CD4-positive, alpha-beta T cell treated with Interleukin-1 beta for 1 hour (primary cell): ENCODE measurements at regions not wholly inside any gene's neighbourhood (a gene's known extent, or its start where the extent isn't known, plus 50 kb on each side); places are given as distances from the start of the nearest gene placed in this dataset.
"Not testable (repeated sequence)": the region's sequence is repeated elsewhere in the genome, so short reads cannot be mapped to it uniquely, and the experiment has no call there.

Experiments
- DNase-seq, 2 donors: peaks; one replicate each; pipeline ENCODE4 v3.0.0-alpha.2; 2020 to 2022

- DNase-seq: no peak
Observed at GRCh38 chrX:1009771-1010170, 202.7 kb downstream of the CRLF2 start.

DNA sequence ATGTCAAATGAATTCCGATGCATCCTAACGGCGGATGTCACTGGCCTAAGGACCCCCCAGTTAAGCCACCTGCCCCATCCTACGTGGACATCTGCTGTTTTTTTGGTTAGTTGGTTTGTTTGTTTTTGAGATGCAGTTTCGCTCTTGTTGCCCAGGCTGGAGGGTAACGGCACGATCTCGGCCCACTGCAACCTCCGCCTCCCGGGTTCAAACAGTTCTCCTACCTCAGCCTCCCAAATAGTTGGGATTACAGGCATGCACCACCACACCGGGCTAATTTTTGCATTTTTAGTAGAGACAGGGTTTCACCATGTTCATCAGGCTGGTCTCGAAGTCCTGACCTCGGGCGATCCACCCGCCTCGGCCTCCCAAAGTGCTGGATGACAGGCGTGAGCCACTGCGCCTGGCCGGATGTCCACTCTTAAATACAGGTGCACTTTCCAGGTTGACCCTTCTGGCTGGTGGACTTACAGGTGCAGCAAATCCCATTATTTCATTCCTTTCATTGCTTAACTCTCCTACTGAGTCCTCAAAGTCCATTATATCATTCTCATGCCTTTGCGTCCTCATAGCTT is 206.2 kb downstream of the CRLF2 start:
- DNase-seq: no peak

DNA sequence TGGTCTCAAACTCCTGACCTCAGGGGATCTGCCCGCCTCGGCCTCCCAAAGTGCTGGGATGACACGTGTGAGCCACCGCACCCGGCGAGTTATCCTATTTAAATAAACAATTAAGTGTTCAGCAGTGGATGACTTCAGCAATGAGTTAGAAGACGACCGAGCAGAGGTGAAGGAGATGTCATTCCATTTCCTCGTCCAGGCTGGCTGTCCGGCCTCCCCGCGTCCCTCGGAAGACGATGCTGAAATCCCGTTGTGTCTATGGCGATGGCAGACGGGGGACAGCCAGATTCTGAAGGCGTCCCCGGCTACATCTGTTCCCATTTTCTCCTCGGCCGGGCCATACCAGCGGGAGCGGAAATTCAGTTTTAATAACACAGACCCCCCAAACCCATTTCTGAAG is 209.8 kb downstream of the CRLF2 start:
- no peak for DNase-seq

GRCh38 chrX:997631-998137 is 214.8 kb downstream of the CRLF2 start:
- DNase-seq: no peak

GRCh38 chrX:994780-995179 is 217.7 kb downstream of the CRLF2 start:
- no peak for DNase-seq

DNA sequence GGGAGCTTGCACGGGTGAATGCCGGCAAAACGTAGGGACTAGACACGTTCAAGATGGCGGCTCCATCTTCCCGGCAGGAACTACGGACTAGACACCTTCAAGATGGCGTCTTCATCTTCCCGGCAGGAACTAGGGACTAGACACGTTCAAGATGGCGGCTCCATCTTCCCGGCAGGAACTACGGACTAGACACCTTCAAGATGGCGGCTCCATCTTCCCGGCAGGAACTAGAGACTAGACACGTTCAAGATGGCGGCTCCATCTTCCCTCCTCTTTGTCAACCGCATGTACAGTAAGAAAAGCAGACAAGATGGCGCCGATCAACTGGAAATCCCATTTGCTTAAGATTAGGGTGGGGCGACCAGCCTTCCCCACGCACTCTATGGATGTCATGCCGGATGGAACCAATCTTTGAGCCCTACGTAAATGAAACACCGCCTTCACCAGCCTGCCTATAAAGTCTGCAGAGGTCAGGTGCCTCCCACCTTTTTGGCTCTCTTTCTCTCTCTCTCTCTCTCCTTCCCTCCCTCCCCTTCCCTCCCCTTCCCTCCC is 222.4 kb downstream of the CRLF2 start:
- peak; percentile 71 to 96 for DNase-seq

- DNase-seq: not testable (repeated sequence)
Observed at GRCh38 chrX:988530-988929, 223.9 kb downstream of the CRLF2 start.

GRCh38 chrX:981791-982626 is 230.4 kb downstream of the CRLF2 start:
- DNase-seq: no peak

- DNase-seq: no peak
Observed at GRCh38 chrX:980587-981235, 231.7 kb downstream of the CRLF2 start.

GRCh38 chrX:979127-979526 is 233.3 kb downstream of the CRLF2 start:
- DNase-seq: not testable (repeated sequence)

DNA sequence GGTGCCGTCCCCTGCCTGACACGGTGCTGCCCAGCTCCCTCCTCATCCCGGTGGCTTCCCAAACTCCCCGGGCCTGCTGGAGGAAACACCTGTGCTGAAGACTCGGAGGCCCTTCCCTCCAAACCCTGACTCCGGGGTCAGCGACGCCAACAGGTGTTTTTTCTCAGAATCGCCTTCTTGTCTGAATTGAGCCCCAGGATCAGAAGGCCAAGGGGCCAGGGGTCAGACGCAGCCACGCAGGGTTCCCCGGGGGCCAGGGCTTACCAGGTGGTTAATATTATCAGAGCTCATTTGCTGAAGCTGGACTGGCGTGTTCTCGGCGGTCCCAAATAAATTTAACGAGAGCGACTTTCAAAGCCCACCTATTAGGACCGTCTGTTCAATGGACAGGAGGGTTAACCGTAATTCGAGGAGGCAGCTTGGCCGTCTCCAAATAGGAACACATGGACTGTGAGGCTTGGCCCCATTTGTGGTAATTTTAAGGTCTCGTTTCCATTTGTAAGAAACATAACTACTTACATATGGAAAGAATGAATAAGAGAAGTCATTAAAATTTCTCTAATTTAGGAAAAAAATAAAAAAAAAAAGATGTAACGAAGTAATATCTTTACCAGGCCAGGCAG is 239.3 kb downstream of the CRLF2 start:
- DNase-seq: no peak

DNA sequence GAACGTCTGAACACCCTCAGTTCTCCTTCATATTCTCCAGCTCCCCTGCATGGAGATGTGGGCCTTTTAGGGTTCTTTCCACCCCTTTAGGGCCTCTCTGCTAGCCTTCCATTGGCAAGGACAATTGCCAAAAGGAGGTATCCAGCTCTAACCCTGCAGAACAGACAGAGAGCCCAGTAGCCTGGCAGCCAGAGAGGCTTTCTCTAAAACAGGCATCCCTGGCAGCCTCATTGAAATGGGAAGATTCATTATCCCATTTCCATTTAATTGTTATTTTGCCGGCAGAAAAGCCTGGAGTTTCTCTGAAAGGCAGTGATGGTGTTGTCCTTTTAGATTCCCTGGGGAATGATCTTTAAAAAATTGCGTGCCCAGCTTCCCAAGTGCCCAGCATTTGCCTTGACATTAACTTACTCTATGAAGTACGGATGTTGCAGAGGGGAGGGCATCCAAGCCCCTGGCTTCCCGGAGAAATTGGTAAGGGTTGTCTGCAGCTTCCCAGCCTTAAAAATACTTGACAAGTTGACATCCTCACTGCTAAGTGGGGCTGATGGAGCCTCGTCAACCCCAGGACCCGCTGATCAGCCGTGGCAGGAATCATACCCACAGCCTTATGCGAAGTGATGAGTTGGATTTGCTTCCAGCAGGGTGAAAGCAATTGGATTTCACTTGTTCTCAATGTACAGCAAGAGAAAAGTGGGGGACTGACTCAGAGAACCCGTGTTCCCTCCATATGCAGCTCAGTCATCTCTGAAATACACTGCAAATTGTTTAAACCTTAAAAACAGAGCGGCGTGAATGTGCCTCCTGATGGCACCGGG is 244.1 kb downstream of the CRLF2 start:
- DNase-seq: no peak

GRCh38 chrX:966396-967070 is 245.9 kb downstream of the CRLF2 start:
- no peak for DNase-seq

- no peak for DNase-seq
Observed at GRCh38 chrX:964831-965416, 247.5 kb downstream of the CRLF2 start.

DNA sequence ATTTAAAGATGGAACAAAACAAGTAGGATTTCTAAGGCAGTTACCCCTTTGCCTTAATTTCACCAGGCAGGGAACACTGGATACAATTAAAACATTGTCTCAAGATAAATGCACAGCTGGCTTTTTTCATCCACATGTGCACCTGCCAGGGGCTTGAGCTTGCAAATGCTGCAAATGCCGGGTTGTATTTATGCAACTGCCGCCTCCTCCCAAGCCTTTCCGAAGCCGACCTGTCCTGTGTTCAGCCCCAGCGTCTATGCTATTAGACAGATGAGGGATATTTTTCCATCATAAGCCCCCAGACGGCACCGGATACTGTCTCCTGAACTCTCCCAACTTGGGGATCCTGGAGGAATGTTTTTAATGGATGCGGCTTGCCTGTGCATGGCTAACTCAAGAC is 251.6 kb downstream of the CRLF2 start:
- DNase-seq: no peak

GRCh38 chrX:959595-959994 is 252.9 kb downstream of the CRLF2 start:
- no peak for DNase-seq

DNA sequence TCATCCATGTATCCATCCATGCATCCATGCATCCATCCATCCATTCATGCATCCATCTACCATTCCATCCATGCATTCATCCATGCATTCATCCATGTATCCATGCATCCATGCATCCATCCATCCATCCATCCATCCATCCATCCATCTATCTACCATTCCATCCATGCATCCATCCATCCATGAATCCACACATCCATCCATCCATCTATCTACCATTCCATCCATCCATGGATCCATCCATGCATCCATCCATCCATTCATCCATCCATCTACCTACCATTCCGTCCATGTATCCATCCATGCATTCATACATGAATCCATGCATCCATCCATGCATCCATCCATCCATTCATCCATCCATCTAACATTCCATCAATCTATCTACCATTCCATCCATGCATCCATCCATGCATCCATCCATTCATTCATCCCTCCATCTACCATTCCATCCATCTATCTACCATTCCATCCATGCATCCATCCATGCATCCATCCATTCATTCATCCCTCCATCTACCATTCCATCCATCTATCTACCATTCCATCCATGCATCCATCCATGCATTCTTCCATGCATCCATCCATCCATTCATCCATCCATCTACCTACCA is 257.2 kb downstream of the CRLF2 start:
- not testable (repeated sequence) for DNase-seq

DNA sequence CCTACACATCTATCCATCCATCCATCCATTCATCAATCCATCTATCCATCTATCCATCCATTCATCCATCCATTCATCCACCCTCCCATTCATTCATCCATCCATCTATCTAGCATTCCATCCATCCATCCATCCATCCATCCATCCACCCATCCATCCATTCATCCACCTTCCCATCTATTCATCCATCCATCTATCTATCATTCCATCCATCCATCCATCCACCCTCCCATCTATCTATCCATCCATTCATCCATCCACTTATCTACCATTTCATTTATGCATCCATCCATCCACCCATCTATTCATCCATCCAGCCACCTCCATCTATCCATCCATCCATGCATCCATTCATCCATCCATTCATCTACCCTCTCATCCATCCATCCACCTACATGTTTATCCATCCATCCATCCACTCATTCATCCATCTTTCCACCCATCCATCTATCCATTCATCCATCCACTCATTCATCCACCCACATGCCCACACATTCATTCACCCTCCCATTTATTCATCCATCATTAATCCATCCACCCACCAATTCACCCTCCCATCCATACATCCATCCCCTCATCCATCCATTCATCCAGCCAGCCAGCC is 258.5 kb downstream of the CRLF2 start:
- no peak for DNase-seq

GRCh38 chrX:952816-953215 is 259.6 kb downstream of the CRLF2 start:
- DNase-seq: no peak

GRCh38 chrX:947262-947661 is 265.2 kb downstream of the CRLF2 start:
- DNase-seq: not testable (repeated sequence)
